Muscle layer of duodenum (tissue), 2 donors: ENCODE measurements at regions not wholly inside any gene's neighbourhood (a gene's known extent, or its start where the extent isn't known, plus 50 kb on each side); places are given as distances from the start of the nearest gene placed in this dataset.
"Not testable (repeated sequence)": the region's sequence is repeated elsewhere in the genome, so short reads cannot be mapped to it uniquely, and the experiment has no call there.

Experiments used
- H3K27ac ChIP-seq: one replicate; pipeline ENCODE4 v1.7.0; 2013; ENCODE audit warnings: mild to moderate bottlenecking, low read length
- H3K27me3 ChIP-seq: one replicate; pipeline ENCODE4 v1.7.0; 2013; ENCODE audit warnings: low read depth, mild to moderate bottlenecking, control low read depth, low read length
- H3K36me3 ChIP-seq, 2 donors: one replicate each; pipeline ENCODE4 v1.7.0; 2013; ENCODE audit warnings: low read length in 2 of 2, control low read depth in 1 of 2, mild to moderate bottlenecking in 1 of 2; ENCODE audit not compliant: insufficient read depth in 2 of 2, control insufficient read depth in 1 of 2
- H3K4me1 ChIP-seq, 2 donors: one replicate each; pipeline ENCODE4 v1.7.0; 2013; ENCODE audit warnings: low read length in 2 of 2, mild to moderate bottlenecking in 2 of 2, control low read depth in 1 of 2, moderate library complexity in 1 of 2; ENCODE audit not compliant: insufficient read depth in 2 of 2, control insufficient read depth in 1 of 2
- H3K4me3 ChIP-seq, 2 donors: one replicate each; pipeline ENCODE4 v1.7.0; 2013; ENCODE audit warnings: low read length in 2 of 2, low read depth in 1 of 2, mild to moderate bottlenecking in 1 of 2
- H3K9me3 ChIP-seq, 2 donors: one replicate each; pipeline ENCODE4 v1.7.0; 2013; ENCODE audit warnings: low read length in 2 of 2, control low read depth in 1 of 2, mild to moderate bottlenecking in 1 of 2; ENCODE audit not compliant: control insufficient read depth in 1 of 2
- donor health status: healthy.

- H3K27ac ChIP-seq: no peak overlapping the region
- H3K4me1 ChIP-seq: peaks cover 0 to 5% of the 10 kb centered on the region in 2 donors
Measured at GRCh38 chr3:147298511-147298982, 107.8 kb downstream of the ZIC4 start.

DNA sequence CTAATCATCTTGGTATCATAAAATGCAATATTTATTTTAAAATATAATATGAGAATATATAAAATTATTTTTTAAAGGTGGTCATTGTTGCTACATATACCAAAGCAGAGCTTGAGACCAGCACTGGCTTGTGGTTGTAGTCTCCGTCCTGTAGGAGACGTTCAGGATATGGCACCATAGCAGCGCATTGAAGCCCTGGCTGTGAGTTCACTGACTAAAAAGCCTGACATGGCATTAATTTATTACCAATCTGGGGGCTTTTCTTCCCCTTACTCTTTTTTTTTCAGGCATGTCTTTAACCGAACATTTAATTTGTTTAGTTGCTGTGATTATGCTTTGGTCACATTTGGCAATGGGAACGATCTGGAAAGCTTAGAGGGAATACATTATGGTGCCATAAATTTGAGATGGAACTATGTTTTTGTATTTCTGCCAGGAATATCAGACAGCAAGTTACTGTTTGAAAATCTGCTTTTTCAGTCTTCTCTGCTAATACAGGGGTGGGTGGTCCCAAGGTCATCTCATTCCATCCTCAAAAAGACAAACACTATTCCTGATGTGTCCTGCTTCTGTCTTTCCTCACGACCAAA lies 108.5 kb downstream of the ZIC4 start:
- no peak overlapping the region for H3K4me3 ChIP-seq
- H3K36me3 ChIP-seq: no peaks in the 10 kb centered on the region
- no peak overlapping the region for H3K27ac ChIP-seq
- peaks cover 0 to 5% of the 10 kb centered on the region in 2 donors for H3K4me1 ChIP-seq
- H3K9me3 ChIP-seq: no peaks in the 10 kb centered on the region
- no peaks in the 10 kb centered on the region for H3K27me3 ChIP-seq

More at GRCh38 chr3:147298511-147298982, 107.8 kb downstream of the ZIC4 start:
- no peak overlapping the region for H3K4me3 ChIP-seq
- H3K27me3 ChIP-seq: no peaks in the 10 kb centered on the region
- H3K36me3 ChIP-seq: no peaks in the 10 kb centered on the region
- no peaks in the 10 kb centered on the region for H3K9me3 ChIP-seq

DNA sequence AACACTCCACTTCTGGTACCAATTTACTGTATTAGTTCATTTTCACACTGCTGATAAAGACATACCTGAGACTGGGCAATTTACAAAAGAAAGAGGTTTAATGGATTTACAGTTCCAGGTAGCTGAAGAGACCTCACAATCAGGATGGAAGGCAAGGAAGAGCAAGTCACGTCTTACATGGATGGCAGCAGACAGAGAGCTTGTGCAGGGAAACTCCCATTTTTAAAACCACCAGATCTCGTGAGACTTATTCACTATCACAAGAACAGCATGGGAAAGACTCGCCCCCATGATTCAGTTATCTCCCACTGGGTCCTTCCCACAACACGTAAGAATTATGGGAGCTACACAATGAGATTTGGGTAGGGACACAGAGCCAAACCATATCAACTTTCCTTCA lies 119.0 kb downstream of the ZIC4 start:
- H3K27ac ChIP-seq, H3K36me3 ChIP-seq, H3K4me1 ChIP-seq, H3K27me3 ChIP-seq, H3K9me3 ChIP-seq, H3K4me3 ChIP-seq: not testable (repeated sequence)

DNA sequence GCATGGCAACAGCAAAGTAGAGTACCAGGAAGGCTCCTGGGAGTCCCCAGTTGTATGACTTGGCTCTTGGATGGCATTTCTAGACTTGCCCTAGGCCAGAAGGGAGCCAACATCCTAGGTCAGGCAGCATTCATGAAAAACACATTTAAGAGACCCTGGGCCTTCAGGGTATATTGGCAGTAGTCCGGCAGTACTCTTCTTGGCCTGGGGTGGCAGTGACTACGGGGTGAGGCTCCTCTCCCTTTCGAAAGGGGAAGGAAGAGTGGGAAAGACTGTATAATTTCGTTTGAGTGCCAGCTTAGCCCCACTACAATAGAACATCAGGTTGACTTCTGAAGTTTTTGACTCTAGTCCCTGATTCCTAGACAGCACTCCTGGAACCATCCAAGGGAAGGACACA lies 136.4 kb downstream of the ZIC4 start:
- Histone ChIP-seq H3K27me3 (no peaks in the 10 kb centered on the region), H3K9me3 (peaks cover 0 to 12% of the 10 kb centered on the region in 2 donors), H3K36me3 (no peaks in the 10 kb centered on the region), H3K27ac (no peak overlapping the region), H3K4me3 (no peak overlapping the region), H3K4me1 (no peaks in the 10 kb centered on the region)

GRCh38 chr3:147267434-147267833 lies 138.9 kb downstream of the ZIC4 start:
- H3K4me3 ChIP-seq: no peak overlapping the region
- no peaks in the 10 kb centered on the region for H3K4me1 ChIP-seq
- no peak overlapping the region for H3K27ac ChIP-seq
- no peaks in the 10 kb centered on the region for H3K36me3 ChIP-seq
- H3K27me3 ChIP-seq: no peaks in the 10 kb centered on the region
- H3K9me3 ChIP-seq: peaks cover 0 to 4% of the 10 kb centered on the region in 2 donors

GRCh38 chr3:147257944-147258343 lies 148.4 kb downstream of the ZIC4 start:
- no peaks in the 10 kb centered on the region for H3K9me3 ChIP-seq
- no peak overlapping the region for H3K27ac ChIP-seq
- no peaks in the 10 kb centered on the region for H3K27me3 ChIP-seq
- H3K4me3 ChIP-seq: no peak overlapping the region
- no peaks in the 10 kb centered on the region for H3K36me3 ChIP-seq
- H3K4me1 ChIP-seq: no peaks in the 10 kb centered on the region

DNA sequence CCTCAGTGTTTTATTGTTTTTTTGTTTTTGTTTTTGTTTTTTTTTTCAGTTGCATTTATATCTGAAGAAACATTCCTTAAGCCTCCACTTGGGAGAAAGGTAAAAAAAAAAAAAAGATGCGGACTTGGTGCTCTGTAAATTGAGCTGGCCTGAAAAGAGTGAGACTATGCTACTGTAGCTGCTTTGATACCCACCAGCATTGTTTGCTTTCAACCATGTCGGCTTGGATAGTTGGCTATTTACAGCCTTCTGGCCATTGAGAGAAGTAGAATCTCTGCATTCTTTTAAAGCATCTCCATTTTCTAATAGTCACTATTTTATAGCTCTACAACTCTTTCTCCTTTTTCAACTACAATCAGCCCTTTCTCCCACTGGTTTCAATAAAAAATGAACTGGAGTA lies 149.6 kb downstream of the ZIC4 start:
- H3K27ac ChIP-seq: no peak overlapping the region
- H3K4me1 ChIP-seq: no peaks in the 10 kb centered on the region
- H3K27me3 ChIP-seq: no peaks in the 10 kb centered on the region
- H3K36me3 ChIP-seq: no peaks in the 10 kb centered on the region
- H3K4me3 ChIP-seq: no peak overlapping the region
- H3K9me3 ChIP-seq: no peaks in the 10 kb centered on the region

DNA sequence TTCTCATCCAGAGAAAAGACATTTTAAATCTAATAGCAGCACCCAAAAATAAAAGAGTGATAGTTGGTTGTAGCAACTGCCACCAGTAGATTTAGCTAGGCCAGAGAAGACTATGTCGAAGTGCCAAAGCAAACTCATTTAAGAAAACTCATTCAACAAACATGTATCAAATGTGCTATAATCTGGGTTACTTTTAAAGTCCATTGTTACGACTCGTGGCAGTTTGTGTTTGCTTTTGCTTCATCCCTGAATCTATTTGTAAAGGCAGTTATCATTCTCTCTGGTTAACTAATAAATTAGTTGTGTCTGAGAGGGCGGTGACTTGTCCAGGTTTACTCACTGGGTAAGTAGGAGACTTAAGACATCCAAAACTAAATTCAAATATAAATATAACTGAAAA lies 159.4 kb downstream of the ZIC4 start:
- Histone ChIP-seq H3K9me3 (no peaks in the 10 kb centered on the region), H3K4me3 (no peak overlapping the region), H3K27ac (no peak overlapping the region), H3K4me1 (no peaks in the 10 kb centered on the region), H3K27me3 (no peaks in the 10 kb centered on the region), H3K36me3 (no peaks in the 10 kb centered on the region)

- not testable (repeated sequence) for H3K27me3 ChIP-seq, H3K36me3 ChIP-seq, H3K4me1 ChIP-seq, H3K9me3 ChIP-seq, H3K4me3 ChIP-seq, H3K27ac ChIP-seq
Measured at GRCh38 chr3:147245638-147246037, 160.7 kb downstream of the ZIC4 start.

DNA sequence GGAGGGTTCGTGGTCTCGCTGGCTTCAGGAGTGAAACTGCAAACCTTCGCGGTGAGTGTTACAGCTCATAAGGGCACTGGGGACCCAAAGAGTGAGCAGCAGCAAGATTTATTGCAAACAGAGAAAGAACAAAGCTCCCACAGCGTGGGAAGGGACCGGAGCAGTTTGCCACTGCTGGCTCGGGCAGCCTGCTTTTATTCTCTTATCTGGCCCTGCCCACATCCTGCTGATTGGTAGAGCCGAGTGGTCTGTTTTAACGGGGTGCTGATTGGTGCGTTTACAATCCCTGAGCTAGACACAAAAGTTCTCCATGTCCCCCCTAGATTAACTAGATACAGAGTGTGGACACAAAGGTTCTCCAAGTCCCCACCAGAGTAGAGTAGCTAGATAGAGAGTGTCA lies 161.3 kb downstream of the ZIC4 start:
- H3K36me3 ChIP-seq, H3K9me3 ChIP-seq, H3K4me1 ChIP-seq, H3K4me3 ChIP-seq, H3K27ac ChIP-seq, H3K27me3 ChIP-seq: not testable (repeated sequence)

GRCh38 chr3:147244397-147244796 lies 161.9 kb downstream of the ZIC4 start:
- Histone ChIP-seq H3K27ac (no peak overlapping the region), H3K4me3 (no peak overlapping the region), H3K4me1 (no peaks in the 10 kb centered on the region), H3K36me3 (no peaks in the 10 kb centered on the region), H3K27me3 (no peaks in the 10 kb centered on the region), H3K9me3 (no peaks in the 10 kb centered on the region)

DNA sequence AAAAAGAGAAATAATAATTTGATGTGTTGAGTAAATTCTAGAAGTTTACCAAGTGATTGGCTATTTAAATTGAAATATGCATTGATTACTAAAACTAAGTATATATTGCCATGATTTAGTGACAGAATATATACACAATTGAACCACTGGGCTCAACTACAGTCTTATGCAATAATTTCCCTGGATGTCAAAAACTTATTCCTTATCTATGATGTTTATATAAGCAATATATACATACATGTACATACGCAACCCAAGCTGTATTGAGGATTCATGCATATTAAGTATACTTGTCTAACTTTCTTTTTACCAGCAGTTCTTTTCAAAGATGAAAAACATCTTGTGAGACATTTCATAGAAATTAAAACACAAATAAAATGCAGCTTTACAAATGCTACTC lies 165.8 kb downstream of the ZIC4 start:
- no peak overlapping the region for H3K27ac ChIP-seq
- H3K27me3 ChIP-seq: no peaks in the 10 kb centered on the region
- H3K4me1 ChIP-seq: no peaks in the 10 kb centered on the region
- no peaks in the 10 kb centered on the region for H3K9me3 ChIP-seq
- no peak overlapping the region for H3K4me3 ChIP-seq
- H3K36me3 ChIP-seq: no peaks in the 10 kb centered on the region
